Hepatocyte (in vitro differentiated cells): ENCODE measurements at regions not wholly inside any gene's neighbourhood (a gene's known extent, or its start where the extent isn't known, plus 50 kb on each side); places are given as distances from the start of the nearest gene placed in this dataset.

Experiments used
- CTCF ChIP-seq: fragments of 200-600 bp; sonication (generic); IDR thresholded peaks from 2 replicates; pipeline ENCODE4 v1.5.1; 2016; ENCODE audit warnings: antibody characterized with exemption, mild to moderate bottlenecking; ENCODE audit not compliant: poor library complexity
- EZH2 ChIP-seq: fragments of 200-600 bp; sonication (generic); IDR thresholded peaks from 2 replicates; pipeline ENCODE4 v1.6.1; 2016; ENCODE audit warnings: antibody characterized with exemption, mild to moderate bottlenecking, borderline replicate concordance
- EZH2phosphoT487 ChIP-seq: fragments of 200-600 bp; sonication (generic); IDR thresholded peaks from one replicate; pipeline ENCODE4 v1.6.1; 2018; ENCODE audit warnings: antibody characterized with exemption, mild to moderate bottlenecking, low read depth, moderate library complexity; ENCODE audit not compliant: unreplicated experiment, severe bottlenecking

DNA sequence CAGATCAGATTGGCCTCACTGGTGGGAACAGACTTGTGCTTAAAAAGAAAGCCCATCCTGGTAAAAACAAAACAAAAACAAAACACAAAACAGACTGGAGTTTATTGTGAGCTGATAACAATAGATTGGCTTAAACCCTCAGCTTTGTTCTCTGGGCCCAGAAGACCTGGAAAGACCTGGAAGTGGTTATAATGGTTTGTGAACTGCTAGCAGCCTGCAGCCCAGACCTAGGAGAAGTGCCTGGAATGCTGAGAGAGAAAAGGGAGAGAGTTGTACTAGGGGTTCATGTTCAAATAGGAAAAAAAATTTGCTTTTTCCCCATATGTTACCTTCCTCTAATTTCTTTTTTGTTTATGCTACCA, 396.6 kb downstream of the DMAC1 start:
- TF ChIP-seq CTCF: no peak
- no peak for TF ChIP-seq EZH2phosphoT487
- no peak for TF ChIP-seq EZH2
